Limb (tissue), 2 donors: ENCODE measurements at regions not wholly inside any gene's neighbourhood (a gene's known extent, or its start where the extent isn't known, plus 50 kb on each side); places are given as distances from the start of the nearest gene placed in this dataset.
"Not testable (repeated sequence)": the region's sequence is repeated elsewhere in the genome, so short reads cannot be mapped to it uniquely, and the experiment has no call there.

ENCODE experiments used
- DNase-seq, 2 donors: peaks; one replicate each; pipeline ENCODE4 v3.0.0-alpha.2; 2016; ENCODE audit errors: extremely low spot score in 2 of 2

DNA sequence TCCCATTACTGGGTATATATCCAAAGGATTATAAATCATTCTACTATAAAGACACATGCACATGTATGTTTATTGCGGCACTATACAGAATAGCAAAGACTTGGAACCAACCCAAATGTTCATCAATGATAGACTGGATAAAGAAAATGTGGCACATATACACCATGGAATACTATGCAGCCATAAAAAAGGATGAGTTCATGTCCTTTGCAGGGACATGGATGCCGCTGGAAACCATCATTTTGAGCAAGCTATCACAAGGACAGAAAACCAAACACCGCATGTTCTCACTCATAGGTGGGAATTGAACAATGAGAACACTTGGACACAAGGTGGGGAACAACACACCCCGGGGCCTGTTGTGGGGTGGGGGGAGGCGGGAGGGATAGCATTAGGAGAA lies 57.0 kb upstream of the NEUROD1 start:
- DNase-seq = not testable (repeated sequence)

DNA sequence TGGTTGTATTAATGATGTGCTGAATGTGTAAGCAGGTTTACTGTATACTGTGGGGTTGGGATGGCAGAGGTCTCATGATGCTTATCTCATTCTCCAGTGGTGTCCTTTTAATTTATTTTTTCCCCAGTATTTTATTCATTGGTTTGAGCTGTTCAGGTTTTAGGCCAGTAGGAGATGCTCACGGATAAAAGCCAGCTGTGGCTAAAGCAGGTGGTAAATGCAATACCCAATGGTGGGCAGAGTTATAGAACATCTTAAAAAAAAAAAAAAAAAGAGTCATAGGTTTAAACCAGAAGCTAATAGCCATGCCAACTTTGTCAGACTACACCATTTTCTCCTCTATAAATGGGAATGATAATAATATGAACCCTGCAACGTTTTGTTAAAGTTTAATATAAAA lies 57.8 kb upstream of the NEUROD1 start:
- no peak for DNase-seq

DNA sequence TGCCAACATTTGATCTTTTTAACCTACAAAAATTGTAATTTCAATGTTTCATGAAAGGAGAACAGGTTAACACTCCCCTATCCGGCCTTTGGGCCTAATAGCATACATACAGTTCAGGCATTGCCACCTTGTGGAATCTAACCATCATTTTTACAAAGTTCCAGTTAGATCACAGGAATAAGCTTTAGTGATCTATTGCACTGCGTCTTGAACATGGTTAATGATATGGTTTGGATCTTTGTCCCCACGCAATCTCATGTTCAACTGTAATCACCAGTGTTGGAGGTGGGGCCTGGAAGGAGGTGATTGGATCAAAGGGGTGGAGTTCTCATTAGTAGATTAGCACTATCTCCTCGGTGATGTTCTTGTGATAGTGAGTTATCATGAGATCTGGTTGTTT lies 58.2 kb upstream of the NEUROD1 start:
- no peak for DNase-seq

DNA sequence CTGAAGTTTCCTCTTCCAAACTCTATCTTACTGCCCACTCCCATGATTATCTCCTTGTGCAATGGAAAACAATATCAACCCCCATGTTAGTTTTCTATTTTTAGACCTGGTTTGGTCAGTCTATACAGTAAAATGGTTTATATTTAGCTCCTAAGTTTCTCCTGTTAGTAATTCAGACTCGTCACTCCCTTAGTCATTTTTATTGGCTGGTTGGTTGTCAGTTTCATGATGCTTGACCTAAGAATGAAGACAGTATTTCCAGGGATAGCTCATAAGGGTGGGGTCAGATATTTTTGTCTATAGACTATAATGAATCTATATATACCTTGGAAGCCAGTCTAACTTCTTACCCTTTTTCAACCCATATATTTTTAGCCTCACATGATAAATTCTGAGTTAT lies 61.4 kb upstream of the NEUROD1 start:
- no peak for DNase-seq

DNA sequence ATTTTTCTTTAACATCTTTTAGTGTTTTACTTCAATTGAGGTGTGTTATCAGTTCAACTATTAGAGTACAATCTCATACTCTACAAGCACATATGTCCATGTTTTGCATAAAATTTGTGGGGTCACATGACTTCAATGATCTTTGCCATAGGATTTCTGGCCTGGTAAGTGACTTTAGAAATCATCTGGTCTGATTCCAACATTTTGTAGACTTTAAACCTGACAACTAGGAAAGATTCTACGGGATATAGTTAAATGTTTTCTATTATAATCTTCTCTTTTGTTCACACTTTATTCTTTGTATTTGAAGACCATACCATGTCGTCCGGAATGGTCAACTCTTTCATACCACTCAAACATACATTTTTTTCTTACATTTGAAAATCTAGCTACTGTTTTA lies 62.0 kb upstream of the NEUROD1 start:
- DNase-seq = no peak

DNA sequence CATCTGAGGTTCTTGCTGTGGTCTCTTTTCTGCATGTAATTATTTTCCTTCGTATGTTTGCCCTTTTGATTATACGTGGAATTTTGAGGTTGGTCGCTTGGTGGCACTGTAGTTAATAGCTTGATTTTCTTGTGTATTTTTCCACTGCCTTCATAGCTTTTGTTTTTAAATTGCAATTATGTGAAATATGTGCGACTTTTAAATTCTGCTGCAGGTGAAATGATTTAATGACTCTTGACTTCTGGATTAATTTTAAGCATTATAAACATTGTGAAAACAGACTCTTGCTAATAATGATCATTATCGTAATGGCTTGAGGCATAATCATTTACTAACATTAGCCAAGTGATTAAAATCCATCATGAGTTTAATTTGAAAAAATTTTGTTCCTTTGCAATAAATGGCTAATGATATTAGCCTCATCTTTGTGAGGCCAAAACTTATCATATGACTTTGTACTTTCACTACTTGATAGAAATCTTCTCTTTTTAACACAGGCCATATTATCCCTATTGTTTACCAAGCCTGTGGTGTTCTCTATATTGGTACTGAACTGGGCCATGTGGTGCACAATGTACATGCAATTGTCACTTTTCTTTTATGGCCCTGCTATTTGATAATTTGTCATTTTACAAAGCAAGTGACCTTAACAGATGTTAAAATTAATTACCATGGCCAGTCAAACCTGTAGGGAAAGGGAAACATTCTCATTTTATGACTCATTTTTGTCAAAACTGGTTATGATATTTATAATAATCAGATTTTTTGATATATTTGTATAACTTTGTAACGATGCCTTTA lies 62.8 kb upstream of the NEUROD1 start:
- peak; percentile 43 to 70 for DNase-seq

DNA sequence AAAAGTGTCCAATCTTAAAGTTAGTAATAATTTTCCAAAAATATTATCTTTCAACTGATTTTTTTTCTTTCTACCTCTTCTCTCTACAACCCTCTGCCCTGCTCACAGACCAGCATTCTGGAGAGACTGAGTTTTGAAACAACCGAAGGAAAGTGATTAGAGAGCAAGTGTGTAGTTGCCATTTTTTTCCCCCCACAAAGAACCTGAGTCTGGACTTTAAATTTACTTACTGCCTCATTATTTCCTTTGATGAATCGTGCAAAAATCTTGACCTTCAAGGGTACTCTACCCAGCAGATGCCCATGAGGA lies 63.4 kb upstream of the NEUROD1 start:
- no peak for DNase-seq

DNA sequence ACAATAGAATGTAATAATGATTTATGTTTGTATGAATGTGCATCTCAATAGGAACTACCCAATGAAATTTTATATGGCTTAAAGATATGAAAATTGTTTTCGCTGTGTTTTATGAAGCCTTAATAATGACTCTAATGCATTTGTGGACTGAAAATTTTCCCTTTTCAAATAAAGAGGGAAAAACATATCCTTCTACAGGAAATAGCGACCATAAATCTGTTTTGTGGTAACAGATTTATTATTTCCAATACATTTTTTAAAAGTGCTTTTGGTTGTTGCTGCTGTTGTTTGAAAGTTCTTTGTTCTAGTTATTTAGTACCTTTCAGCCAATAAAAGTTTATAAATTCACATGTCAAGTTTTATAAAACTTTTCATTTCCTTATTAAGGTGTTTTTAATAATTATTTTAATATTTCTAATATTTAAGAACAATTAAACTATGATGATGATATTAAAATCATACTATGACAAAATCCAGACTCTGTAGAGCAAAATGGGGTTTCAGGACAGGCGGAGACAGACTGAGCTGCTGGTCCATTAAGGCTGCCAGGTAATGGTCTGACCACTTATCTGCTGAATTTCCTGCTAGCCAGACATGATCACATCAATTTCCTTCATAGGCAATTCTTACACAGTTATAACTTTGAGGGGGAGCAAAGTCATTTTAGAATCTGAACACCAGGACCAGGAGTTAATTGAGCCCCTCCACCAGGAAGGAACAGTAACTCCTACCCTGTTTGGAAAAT lies 65.7 kb upstream of the NEUROD1 start:
- no peak for DNase-seq

DNA sequence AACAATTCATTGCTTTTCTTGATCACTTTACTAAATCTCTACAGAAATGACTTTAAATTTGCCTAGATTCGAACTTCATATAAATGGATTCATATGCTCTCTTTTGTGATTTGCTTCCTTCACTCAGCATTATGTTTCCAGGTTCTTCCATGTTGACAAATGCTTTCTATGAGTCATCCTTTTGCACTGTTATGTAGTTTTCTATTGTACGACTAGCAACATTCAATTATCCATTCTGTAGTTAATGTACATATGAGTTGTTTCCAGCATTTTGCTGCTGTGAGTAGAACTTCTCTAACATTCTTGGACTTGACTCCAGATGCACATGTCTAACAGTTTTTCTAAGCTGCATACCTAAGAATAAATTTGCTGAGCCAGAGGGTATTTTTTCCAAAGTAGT lies 66.5 kb upstream of the NEUROD1 start:
- DNase-seq = no peak

DNA sequence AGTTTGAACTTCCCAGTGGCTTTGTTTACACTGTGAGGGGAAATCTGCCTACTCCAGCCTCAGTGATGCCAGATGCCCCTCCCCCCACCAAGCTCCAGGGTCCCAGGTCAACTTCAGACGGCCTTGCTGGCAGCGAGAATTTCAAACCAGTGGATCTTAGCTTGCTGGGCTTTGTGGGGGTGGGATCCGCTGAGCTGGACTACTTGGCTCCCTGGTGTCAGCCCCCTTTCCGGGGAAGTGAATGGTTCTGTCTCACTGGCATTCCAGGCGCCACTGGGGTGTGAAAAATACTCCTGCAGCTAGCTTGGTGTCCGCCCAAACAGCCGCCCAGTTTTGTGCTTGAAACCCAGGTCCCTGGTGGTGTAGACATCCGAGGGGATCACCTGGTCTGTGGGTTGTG lies 70.0 kb upstream of the NEUROD1 start:
- DNase-seq = no peak

DNA sequence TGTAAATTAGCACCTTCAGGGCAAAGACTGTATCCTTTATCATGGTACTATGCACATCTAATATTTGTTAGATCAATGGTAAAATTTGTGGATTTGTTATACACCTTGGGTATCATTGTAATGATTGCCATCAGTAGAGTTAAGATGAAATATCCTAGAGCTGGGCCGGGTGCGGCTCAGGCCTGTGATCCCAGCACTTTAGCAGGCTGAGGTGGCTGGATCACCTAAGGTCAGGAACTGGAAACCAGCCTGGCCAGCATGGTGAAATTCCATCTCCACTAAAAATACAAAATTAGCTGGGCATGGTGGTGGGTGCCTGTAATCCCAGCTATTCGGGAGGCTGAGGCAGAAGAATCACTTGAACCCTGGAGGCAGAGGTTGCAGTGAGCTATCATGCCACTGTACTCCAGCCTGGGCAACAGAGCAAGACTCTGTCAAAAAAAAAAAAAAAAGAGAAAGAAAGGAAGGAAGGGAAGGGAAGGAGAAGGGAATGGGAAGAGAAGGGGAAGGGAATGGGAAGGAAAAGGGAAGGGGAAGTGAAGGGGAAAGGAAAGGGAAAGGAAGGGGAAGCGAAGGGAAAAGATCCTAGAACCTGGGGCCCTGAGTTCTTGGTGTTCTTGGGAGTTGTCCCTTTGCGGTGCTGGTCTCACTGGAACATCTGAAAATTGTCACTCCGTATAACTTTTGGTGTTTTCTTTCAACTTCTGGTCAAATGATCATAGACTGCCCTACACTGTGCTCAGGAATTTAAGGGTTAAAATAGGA lies 71.1 kb upstream of the NEUROD1 start:
- no peak for DNase-seq

DNA sequence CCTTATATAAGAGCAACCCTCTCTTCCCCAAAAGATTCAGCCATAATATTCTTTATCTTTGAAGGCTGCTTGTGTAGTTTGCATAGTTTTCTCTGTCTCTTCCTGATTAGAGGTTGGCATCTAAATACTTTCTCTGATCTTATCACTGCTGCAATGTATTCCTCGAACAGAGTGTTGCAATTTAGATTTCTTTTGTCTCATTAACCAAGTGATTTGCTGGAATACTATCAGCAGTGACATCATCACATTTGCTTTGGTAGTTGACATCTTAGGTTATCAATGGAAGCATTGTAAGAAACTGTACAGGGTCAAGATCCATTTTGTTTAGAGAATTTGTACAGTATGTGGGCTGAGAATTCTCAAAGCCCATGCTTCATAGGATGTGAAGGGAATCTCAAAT lies 72.0 kb upstream of the NEUROD1 start:
- DNase-seq = no peak

DNA sequence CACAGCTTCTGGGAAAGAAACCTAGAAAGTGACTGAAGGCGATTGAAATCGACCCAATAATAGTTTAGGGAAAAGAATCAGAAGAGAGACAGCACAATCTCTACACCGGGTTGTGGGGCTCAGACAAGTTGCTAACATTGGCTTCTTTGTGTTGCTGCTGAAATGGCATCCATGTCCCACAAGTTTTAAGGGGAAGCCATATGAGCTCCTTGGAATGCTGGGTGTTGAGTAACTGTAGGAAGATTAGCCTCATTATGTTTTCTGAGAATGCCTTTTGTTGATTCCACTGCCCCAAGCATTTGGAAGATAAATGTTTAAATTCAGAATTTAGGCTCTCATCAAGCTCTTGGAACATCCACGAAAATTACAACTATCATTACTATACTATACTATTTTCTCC lies 73.4 kb upstream of the NEUROD1 start:
- no peak for DNase-seq

DNA sequence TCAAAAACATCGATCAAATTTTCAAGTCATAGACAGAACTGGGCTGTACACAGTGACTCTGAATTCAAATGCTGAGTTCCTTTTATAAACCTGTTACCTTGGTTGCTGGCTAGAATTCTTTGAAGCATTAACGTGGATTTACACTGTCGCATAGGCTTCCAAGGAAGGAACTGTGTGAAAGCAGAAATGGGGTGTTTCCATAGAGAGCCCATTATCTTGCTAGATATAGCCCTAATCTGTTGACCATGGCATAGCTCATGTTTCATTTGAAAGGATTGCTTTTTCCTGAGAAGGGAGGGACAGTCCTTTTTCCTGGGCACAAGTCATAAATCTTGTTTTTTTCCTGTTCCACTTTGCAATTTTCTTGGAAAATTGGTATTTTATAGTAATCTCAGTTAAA lies 73.8 kb upstream of the NEUROD1 start:
- no peak for DNase-seq

DNA sequence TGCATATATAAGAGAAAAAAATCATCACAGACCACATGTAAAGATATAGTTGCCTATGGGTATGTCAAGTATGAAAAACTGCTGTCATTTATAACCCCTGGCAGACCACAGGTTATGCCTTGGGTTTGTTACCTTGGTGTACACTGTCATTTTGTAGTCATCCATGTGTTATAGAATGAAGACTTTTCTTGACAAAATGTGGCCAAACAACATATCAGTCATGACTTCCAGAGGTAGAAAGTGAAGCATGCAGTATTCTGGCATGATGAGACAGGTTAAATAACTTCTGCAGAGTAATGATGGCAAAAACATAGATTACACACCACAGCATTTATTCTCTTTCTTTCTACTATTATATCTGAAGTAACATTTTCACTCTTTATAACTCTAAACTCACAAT lies 74.9 kb upstream of the NEUROD1 start:
- DNase-seq = no peak

DNA sequence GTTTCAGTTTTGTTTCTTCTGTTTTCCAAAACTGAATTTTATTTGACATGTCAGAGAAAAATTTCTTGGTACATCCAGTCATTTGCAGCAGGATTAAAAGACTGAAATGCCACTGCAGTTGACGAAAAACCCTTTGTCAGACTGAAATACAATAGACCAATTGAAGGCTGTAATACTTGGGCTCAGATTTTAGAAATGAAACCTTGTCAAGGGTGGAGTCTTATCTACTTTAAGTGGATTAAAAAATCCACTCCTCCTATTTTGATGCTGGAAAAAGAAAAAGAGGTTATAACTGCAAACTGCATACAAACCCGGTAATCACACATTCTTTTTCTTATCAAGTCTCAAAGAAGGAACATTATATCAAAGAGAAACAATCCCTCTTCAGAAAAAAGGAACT lies 80.2 kb upstream of the NEUROD1 start:
- DNase-seq = no peak

DNA sequence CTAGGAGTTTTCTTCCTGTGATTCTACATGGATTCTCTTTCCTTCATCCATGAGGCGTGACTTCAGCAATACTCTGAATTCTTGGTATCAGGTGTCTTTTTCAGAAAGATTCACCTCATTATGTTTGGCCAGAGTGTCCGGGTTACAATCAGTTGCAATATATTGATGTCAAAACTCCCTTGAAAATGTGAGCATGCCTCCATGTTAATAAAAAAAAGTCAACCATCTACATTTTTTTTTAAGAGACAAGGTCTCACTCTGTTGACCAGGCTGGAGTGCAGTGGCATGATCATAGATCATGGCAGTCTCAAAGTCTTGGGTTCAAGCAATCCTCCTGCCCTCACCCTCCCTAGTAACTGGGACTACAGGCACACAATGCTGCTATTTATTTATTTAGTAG lies 80.9 kb upstream of the NEUROD1 start:
- no peak for DNase-seq

DNA sequence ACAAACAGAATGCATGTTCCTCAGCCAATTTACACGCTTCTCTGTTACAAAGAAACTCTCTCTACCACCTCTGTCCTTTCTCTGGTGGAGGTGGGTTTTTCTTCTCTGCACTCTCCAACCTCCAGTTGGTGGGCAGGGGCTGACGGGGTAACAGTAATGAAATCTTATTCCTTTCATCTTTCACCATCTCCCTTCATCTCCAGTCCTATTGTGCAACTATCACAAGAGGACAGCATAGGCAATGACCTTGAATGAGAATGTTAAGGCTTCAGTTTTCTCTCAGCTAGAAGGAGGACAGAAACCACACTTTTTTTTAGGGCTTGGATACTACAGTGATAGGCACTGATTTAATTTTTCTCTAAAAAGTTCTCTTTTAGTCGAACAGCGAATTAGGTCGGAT lies 81.7 kb upstream of the NEUROD1 start:
- DNase-seq = no peak

DNA sequence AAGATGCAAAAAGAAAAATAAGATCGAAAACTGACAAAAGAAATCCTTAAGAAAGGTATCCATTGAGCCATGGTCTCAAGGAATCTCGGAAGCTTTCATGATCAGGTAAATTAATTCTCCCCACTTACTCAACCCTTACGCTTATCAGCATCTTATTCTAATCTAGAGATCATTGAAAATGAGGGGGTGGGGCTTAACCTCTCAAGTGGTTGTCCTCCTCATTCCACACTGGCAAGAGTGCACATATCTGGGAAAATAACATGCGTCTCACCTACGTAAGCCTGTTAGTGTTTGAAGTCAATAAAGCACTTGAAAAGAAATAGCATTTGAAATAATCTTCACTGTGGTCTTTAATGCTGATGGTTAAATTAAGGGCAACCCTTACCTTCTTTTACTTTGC lies 82.5 kb upstream of the NEUROD1 start:
- DNase-seq = no peak

DNA sequence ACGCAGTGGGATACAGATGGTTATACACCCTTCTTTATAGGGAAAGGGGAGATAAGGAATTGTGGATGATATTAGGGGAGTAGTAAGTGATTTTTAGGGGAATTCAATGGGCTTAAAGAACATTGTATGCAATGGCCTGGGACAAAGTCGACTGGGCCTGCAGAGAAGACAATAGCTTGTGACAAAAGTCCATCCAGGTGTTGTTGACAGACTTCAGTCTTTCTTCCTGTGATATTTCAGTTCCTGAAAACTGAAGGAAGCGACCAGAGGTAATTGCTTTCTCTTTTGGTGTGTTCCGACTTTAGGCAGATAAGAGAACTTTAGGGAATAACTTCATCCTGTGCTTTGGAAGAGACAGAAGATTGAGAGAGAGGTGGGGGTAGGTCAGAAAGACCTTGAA lies 83.1 kb upstream of the NEUROD1 start:
- no peak for DNase-seq

DNA sequence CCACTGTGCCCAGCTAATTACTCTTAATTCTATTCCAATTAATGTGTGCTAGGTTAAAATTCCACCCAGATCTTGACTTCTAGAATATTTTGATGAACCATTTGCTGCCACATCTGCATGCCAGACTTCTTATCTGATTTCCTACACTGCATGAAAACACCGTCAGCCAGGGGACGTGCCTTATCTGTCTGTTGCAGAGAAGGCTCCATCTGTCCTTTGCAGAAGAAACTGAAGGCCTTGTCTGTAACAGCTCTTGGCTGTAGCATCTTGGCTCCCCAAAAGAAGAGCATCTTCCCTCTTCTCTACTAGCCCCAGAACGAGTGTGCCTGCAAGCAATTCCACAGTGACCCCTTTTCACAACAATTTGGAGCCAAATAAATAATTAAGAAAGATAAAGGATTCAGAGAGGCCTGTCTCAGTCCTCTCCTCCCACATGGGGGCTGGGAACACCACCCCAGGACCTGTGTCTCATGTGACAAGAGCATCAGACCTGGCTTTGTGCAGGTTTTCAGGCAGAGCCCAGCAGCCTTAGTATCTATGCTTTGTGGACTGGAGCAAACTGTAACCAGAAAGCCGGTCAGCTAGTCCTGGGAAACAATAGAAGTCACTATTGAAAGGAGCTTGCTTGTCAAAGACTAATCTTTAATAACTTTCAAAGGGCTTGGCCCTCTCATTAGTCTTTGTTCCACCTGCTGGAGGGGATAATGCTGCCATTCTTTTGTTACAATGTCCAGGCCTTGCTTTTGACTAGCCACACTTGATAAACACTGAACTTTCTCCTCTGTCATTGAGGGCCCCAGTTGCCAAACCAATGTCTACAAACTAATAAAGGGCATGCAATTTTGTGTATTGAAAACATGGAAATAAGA lies 84.0 kb upstream of the NEUROD1 start:
- DNase-seq = no peak

DNA sequence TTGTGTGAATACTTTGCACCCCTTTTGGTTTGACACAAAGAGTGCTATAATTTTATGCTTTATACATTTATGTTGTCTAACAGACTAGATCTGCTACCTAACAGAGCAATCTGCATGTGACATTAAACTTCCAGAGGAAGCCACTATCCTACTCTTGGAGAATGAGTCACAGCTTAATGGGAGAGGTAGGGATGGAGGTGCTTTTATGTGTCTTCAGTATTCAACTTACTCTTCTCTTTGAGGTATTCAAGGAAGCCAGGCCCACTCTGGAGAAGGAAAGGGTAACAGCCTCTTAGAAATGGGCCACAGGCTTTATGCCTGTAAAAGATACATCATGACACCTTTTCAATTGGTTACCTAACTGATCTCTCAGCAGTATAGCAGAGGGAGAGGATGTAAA lies 85.8 kb upstream of the NEUROD1 start:
- no peak for DNase-seq
